NCI-H2029 (cell line): ENCODE measurements at regions not wholly inside any gene's neighbourhood (a gene's known extent, or its start where the extent isn't known, plus 50 kb on each side); places are given as distances from the start of the nearest gene placed in this dataset.

Source experiments
- DNase-seq: peaks from one replicate; lab custom pipeline; 2025; lab: John Stamatoyannopoulos, UW

GRCh38 chr9:88692827-88693226 lies 157.8 kb downstream of the NXNL2 start:
- no peak for DNase-seq

- no peak for DNase-seq
Measured at GRCh38 chr9:88694625-88695024, 159.6 kb downstream of the NXNL2 start.

DNA sequence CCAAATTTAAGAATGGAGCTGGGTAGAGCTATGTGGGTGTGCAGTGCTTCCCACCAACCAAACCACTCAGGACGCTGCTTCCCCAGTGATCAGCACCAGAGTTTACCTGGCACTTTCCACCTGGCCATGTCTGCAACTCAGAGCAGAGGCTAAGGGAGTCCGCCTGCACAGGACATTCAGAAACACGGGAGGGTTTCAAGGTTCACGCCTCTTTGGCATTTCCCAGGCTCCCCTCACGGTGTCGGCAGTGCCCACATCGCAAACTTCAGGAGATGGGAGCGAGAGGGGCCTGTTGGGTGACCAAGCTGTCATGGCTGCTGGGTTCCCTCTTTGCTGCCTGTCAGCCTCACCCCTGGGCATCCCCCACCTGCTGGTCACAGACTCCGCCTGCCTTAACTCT lies 161.5 kb downstream of the NXNL2 start:
- DNase-seq: no peak

DNA sequence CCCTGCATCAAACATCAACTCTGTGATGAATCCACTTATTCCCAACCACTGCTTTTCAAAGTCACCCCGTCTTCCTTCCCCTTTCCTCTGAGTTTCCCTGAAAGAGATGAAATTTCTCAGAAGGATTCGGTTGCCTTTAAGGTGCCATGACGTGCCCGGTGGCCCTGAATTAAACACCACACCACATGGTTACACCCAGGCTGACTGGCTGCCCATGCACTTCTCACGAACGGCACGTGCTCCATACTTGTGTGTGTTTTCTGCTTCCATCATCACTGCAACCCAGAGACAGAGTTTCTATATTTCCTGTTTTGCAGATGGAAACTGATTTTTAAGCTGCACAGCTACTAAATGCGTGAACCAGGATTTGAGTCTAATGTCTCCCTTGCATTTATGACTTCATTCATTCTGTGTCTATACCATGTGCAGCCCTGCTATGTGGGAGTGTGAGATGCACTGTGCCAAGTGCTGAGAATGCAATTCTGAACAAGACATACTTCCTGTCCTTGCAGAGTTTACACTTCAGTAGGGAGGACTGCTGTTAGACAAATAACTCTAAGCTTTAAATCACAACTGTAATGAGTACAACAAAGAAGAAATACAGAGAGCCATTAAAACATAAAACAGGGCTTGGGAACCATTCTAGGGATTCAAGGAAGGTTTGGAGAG lies 162.9 kb downstream of the NXNL2 start:
- DNase-seq: no peak

DNA sequence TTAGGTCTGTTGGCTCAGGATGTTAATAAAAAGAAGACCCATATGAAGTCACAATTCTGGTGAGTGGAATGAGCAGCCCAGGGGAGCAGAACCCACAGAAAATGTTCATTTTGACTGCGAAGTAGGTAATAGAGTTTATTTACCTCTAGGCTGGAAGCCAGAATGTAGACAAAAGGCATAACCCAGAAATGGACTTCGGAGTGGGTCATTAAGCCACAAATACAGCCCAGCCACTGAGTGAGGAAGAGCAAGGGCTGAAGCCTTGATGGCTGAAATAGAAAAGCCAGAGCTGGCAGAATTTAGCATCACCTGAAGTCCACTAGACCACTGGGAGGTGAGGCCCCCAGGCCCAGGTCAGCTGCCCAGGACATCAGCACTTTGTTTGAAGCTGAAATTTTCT lies 168.0 kb downstream of the NXNL2 start:
- DNase-seq: no peak

- DNase-seq: peak; percentile 46
Measured at GRCh38 chr9:88706193-88707113, 171.5 kb downstream of the NXNL2 start.

DNA sequence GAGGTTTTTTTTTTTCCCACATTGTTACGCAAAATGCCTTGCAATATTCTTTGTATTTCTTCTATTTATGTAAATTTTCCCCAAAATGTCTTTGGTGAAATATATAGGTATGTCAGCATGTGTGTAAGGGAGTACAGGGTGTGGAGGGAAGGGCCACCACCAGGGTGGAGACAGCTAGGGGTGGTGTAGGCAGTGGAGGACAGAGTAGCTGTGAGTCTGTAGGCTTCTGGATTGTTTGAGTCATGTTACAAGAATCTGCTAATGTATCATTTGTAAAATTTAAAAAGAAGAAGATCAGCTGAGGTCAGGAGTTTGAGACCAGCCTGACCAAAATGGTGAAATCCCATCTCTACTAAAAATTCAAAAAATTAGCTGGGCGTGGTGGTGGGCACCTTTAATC lies 175.5 kb downstream of the NXNL2 start:
- DNase-seq: no peak

DNA sequence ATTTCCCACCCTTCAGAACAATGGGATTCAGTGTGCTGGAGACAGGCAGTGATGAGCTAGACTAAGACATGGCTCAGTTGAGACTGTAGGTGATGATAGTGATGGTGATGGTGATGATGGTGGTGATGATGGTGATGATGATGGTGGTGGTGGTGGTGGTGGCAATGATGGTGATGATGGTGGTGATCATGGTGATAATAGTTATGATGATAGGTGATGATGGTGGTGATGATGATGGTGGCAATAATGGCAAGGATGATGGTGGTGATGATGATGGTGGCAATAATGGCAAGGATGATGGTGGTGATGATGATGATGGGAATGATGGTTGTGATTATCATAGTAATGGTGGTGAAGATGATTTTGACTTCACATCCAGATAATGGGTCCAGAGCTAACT lies 176.7 kb downstream of the NXNL2 start:
- no peak for DNase-seq

DNA sequence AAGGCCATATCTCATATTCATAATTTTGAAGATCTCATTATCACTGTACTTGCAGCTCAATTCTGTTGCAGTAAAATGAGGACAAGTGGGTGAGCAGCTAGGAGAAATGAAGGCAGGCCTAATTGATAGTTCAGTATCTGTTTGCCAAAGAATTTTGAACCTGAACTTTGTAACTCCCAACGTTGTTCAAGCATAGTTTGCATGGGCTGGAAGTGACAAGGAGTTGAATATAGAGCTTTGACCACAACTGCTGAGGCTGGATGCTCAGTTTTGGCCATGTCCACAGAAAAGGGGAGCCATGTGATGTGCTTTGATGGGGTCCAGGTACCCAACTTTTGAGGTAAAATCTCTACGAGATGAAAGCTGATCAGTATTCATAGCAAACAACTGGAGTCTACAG lies 177.5 kb downstream of the NXNL2 start:
- DNase-seq: no peak

GRCh38 chr9:88713010-88713409 lies 178.0 kb downstream of the NXNL2 start:
- DNase-seq: no peak

DNA sequence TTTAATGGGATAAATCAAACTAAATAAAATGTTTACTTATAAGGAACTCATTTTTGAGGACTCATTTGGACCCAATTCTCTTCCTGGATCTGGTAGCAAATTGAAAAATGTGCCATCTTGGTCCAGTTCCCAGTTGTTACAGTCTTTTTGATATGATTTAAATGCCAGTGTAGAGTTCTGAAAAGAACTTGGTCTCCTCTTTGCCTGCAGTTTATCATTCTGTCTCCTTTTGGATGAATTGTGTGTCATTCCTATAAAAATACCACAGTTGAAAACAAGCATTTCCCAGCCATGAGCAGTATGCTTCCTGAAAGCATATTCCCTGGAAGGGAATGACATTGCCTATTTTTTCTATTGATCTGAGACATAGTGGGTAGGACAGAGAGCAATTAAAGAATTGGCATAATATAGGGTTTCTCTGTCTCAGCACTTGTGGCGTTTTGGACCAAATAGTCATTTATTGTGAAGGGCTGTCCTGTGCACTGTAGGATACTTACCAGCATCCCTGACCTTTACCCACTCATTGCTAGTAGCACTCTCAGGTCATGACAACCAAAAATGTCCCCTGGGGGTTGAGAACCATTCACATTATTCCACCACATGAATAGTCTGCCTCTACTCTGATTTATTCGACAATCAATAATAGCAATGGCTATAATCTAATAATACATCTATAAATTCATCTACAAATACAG lies 181.8 kb downstream of the NXNL2 start:
- no peak for DNase-seq

- no peak for DNase-seq
Measured at GRCh38 chr9:88721025-88721424, 186.0 kb downstream of the NXNL2 start.

- DNase-seq: no peak
Measured at GRCh38 chr9:88721495-88722279, 186.7 kb downstream of the NXNL2 start.

DNA sequence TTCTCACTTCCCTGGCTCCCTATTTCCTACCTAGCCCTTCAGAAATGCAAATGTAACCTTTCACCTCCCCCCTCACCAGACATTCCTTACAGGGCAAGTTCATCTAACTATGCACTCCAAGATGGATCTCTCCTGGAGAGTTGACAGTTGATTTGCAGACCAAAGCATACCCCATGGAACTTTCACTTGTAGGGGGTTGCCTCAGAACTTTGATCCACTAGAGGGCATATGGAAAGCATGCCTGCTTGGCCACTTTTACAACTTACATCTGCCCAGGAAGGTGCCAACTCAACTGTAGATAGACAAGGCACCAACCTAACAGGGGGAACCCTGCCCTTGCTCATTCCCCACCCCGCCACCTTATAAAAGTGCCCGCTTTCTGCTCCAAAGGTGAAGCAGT lies 187.8 kb downstream of the NXNL2 start:
- no peak for DNase-seq

DNA sequence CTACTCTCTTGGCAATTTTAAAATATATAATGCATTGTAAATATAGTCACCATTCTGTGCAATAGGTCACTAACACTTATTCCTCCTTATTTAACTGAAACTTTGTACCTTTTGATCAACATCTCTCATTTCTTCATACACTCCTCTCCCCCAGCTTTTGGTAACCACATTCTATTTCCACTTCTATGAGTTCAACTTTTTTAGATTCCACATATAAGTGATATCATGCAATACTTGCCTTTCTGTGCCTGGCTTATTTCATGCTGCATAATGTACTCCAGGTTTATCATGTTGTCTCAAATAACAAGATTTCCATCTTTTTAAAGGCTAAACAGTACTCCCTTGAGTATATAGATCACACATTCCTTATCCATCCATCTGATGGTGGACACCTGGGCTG lies 188.8 kb downstream of the NXNL2 start:
- no peak for DNase-seq

GRCh38 chr9:88724331-88724730 lies 189.4 kb downstream of the NXNL2 start:
- DNase-seq: no peak

DNA sequence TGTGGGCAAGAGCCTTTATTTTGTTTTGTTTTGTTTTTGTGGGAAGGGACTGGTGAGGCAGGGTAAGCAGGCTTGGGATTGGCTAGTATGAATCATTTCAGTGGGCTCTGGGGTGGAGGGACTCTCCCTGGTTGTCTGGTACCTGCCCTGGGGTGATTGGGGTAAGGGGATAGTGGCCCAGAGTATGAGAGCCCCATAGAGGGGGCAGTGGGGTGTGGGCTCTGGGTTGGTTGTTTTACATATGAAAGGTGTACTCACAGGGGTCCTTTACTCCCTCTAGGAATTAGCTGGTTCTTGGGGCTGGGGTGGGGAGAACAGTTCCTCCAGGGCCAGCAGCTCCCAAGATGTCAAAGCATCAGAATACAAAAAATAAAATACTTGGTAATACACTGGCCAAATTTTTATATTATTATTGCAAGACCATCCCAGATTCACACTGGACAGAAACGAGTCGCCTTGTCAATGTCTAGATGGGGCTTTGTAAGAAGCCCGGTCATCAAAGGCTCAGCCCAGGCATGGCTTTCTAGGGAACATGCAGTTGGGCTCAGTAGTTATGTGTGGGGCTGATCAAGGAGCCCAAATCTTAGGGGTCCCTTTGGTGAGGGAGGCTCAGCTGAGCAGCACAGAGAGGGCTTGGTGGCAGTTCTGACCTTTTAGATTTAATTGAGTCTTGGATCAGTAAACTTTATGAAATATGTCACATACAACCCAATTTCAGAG lies 190.5 kb downstream of the NXNL2 start:
- DNase-seq: no peak

- DNase-seq: no peak
Measured at GRCh38 chr9:88726803-88727202, 191.8 kb downstream of the NXNL2 start.

GRCh38 chr9:88730780-88731179 lies 195.8 kb downstream of the NXNL2 start:
- no peak for DNase-seq

GRCh38 chr9:88732128-88732527 lies 197.2 kb downstream of the NXNL2 start:
- no peak for DNase-seq

GRCh38 chr9:88733651-88734421 lies 198.9 kb downstream of the NXNL2 start:
- no peak for DNase-seq
